OCI-M2 (cell line): ENCODE measurements at regions not wholly inside any gene's neighbourhood (a gene's known extent, or its start where the extent isn't known, plus 50 kb on each side); places are given as distances from the start of the nearest gene placed in this dataset.
"Not testable (repeated sequence)": the region's sequence is repeated elsewhere in the genome, so short reads cannot be mapped to it uniquely, and the experiment has no call there.

ENCODE experiments used
- DNase-seq: peaks from one replicate; lab custom pipeline; 2025; ENCODE audit not compliant: unreplicated experiment; lab: John Stamatoyannopoulos, UW

DNA sequence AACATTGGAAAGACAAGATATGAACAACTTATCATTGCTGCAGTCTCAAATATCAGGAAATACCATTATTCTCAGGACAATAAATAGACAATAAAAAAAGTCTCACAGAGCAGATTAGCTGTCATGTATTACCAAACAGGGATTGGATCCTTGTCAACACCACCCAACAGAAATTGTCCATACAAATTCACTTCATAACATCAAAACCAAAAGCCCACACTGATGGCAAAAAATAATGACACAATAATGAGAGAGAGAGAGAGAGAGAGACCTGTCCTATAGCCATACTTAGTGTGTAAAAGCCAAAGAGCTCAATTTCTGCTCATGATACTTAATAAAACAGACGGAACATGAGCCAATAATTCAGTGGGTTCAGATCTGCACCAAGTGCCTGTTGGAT lies 96.5 kb downstream of the PPIAL4G start:
- no peak for DNase-seq

DNA sequence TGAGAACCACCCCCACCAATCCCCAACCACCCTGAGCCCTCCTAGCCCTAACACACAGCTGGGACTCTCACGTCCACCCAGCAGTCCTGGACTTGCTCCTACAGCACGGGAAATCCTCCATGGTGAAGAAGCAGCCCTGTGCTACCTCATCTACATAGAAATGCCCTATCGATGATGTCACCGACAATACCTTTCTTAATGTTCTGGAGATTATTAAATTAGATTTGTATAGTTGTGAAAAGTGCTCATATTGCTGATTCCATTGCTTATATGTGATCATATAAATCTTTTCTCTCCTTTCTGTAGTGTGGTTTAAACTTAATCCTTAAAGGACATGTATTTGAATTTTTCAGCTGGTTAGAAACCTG lies 97.1 kb downstream of the PPIAL4G start:
- not testable (repeated sequence) for DNase-seq

DNA sequence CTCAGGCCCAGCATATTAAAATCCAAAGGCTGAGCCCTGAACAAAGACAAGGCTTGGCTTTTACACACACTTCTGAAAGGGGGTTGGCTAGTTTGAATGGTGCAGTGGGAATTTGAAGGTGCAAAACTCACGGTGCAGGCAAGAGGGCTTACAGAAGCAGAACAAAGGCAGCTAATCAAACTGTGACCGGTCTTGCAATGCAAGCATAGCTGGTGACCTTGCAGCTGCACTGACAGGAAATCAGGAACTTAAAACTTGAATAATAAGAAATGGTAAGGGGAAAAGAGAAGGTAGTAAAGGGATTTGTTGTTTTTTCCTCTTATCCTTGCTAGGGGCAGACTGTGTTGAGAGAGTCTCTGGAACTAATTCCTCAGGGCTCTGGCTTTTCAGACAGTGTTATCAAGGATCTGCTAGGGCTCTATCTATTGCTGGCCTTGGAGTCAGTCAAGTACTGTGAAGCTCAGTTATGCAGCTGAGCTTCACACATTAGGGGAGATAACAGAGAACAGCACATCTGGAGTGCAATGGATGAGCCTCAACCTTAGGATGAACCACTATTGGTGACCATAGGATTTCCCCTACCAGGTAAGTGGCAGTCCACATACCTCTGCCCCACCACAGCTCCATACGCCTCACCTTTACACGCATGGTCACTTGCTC lies 97.6 kb downstream of the PPIAL4G start:
- DNase-seq, result no peak

DNA sequence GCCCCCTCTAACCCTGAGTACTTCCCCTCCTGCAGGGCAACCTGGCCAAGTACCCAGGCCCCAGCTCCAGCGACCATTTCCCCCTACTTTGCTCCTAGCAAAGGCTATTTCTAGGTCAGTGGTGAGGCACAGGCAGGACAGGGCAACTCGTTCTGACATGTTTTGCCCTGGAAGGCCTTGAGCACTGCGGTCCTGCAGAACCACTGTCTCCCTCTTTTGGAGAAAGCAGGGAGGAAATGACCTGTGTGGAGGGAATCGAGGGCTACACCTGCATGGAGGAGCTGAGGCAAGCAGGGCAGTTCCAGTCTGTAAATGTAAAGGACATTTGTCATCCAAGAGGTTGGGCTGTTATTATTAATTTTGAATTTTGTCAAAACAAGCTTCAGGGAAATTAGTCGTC lies 99.1 kb downstream of the PPIAL4G start:
- no peak for DNase-seq

DNA sequence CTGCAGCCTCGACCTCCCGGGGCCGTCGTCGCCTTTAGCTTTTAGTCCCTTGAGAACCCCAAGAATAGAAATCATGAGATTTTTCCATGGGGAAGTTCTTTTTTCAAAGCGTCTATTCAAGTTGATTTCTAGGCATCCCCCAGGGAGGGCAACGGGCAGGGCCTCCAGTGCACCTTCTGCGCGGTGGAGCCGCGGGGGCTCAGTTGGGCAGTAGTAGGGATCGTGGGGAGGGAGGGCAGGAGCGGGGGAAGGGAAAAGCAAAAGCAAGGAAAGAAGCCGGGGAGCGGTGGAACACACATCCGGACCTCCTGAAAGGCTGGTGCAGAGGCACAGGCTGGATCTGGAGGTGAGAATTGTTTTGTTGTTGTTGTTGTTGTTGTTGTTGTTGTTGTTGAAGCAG lies 103.4 kb downstream of the PPIAL4G start:
- no peak for DNase-seq

DNA sequence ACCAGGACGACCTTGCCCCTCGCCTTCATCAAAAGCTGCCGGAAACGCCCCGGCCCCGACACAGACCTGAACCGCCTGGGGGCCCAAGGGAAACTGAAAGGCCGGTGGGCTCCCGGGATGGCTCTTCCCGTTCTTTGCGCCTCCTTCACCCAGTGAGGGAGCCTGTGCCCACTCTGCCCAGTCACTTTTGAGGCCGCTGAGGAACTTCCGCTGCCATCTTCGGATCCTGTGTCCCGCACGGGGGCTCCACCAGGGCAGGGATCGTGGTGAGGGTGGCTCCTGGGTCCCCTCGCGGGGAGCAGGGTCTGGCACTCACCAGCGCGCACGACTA lies 104.0 kb downstream of the PPIAL4G start:
- DNase-seq, result no peak

DNA sequence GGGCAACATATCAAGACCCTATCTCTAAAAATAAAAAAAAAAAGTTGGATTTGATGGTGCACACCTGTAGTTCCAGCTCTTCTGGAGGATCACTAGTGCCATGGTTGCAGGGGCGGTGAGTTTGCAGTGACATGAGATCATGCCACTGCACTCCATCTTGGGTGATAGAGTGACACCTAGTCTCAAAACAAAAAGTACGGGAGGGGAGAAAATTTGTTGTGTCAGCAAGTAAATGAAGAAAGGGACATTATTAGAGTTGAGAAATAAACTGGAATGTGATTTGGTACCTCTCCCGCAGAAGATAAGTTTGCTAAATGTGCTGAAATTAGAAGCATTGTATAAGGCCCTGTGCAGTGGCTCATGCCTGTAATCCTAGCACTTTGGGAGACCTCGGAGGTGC lies 105.1 kb downstream of the PPIAL4G start:
- not testable (repeated sequence) for DNase-seq

DNA sequence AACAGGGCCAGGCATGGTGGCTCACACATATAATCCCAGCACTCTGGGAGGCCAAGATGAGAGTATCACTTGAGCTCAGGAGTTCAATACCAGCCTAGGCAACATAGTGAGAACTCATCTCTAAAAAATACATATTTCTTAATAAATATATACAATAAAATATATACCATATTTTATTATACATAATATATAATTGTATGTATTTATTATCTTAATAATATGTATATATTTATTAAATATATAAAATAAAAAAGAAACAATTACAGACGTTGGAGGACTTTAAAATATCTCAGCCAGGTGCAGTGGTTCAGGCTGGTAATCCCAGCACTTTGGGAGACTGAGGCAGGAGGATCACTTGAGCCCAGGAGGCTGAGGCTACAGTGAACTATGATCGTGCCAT lies 106.1 kb downstream of the PPIAL4G start:
- DNase-seq, result not testable (repeated sequence)

DNA sequence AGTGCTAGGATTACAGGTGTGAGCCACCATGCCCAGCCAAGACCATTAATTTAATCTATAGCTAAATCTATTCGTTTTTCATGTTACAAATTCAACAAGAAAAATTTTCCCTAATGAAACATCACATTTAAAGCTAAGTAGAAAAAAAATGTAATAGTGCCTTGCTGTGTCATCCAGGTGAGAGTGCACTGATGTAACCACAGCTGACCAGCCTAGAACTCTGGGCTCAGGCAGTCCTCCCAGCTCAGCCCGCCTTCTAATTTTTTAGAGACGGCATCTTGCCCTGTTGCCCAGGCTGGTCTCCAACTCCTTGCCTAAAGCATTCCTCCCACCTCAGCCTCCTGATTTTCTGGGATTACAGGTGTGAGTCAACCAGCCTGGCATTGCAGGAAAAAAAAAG lies 109.0 kb downstream of the PPIAL4G start:
- DNase-seq, result no peak

DNA sequence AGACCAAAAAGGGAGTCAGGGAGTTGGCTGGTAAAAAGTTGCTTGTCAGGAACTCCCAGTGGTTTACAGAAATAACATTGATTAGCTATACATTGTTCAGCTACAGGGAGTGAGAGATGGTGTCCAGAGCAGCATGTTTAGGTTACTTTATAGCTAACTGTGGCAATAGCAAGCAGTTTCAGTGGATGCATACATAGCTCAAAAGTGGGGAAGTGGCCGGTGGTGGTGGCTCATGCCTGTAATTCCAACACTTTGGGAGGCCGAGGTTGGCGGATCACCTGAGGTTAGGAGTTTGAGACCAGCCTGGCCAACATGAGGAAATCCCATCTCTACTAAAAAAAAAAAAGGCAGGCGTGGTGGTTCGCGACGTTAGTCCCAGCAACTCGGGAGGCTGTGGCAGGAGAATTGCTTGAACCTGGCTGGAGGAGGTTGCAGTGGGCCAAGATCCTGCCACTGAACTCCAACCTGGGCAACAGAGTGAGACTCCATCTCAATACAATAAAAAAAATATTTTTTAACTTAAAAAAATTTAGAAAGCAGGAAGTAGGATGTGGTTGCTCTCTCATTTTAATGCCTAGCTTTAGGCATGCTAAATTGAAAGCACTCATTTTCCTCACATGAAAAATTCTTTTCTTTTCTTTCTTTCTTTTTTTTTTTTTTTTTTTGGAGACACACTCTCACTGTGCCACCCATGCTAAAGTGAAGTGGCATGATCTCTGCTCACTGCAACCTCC lies 109.7 kb downstream of the PPIAL4G start:
- DNase-seq, result no peak

DNA sequence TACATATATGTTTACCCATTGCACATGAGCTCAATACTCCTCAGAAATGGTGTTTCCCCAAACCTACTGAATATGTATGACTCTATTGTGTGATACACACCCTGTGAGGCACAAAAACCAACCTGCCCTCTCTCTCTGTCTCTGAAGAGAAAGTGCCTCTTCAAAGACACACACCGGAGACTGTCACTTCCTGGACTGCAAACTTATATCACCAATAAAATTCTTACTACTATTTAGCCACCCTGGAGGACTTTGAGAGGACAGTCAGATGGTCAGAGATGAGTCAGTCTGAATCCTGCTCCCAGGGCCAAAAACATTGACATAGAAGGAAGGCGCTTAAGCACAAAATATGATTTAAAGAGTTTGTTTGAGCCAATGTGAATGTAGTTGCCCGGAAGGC lies 110.4 kb downstream of the PPIAL4G start:
- no peak for DNase-seq

DNA sequence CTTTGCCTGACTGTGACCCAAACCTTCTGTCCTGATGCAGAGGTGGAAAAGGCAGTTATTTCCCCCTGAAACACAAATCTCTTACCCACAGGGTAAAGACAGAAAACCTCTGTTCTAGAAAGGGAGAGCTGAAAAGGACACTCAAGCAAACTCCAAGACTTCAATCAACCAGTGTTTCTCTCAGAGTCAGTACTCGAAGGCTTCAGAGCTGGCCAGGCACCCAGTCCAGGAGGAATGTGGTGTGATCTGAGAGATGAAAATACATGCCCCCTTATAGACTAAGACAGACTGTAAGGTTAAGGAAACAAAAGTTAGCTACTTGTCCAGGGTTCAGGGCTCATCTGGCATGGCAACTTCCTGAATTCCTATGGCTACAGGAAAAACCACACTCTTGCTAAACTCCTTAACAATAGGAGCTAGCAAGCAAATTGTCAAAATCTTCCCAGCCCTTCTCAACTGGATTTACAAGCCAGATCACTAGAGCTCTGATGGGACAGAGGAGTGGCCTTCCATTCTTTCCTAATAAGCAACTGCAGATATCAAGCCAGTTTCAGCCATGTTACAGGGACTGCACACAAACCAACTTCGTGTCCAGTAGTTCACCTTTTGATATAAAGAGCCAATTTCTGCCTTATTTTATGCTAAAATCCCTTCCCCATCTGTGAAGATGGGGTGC lies 110.9 kb downstream of the PPIAL4G start:
- DNase-seq, result not testable (repeated sequence)

DNA sequence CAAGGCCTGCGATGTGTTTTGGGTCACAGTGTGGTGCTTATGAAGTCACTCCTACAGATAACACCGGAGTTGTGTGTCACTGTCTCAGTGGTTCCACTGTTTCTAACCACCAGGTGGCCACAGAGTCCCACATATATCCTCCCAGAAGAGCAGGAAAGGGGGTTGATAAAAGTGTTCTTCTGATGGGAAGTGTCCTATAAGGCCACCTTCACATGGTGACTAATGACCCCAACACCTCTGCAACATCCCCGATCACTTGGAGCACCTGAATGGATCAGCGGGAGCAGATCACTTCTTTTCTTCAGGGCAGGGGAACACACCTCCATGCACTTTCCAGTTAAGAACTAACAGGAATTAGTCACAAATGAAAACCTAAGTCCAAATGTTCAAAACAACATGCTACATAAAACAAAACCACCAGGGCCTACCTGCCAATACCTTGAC lies 111.5 kb downstream of the PPIAL4G start:
- DNase-seq, result peak; percentile 33

DNA sequence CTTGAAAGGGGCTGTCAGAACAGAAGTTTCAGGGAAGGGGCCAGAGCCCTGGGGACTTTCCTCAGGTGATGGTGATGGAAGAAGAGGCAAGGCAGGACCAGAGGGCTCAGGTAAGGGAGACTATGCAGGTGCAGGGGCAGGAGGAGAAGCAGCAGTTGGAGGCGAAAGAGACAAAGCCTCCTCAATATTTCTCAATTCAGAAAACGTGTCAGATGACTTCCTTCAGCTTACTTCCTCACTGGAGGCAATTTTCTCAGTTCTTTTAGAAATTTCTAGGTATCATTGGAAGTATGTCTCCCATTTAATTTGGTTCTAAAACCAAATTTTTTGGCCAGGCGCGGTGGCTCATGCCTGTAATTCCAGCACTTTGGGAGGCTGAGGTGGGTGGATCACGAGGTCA lies 112.4 kb downstream of the PPIAL4G start:
- DNase-seq, result not testable (repeated sequence)

DNA sequence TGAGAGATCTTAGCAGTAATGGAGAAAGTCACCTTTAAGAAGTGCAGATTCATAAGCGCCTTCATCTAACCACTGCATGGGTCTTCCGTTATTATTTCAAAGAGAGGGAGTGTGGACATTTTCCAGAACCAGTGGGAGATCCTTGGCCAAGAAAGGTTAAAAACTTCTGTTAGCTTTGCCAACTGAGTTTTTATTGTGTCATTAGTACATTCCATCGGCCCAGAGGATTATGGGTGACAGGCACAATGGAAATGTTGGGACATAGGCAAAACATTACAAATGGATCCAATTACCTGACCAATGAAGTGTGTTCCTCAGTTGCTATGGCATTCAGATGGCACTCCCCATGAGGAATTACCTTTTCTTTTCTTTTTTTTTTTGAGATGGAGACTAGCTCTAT lies 115.5 kb downstream of the PPIAL4G start:
- no peak for DNase-seq

DNA sequence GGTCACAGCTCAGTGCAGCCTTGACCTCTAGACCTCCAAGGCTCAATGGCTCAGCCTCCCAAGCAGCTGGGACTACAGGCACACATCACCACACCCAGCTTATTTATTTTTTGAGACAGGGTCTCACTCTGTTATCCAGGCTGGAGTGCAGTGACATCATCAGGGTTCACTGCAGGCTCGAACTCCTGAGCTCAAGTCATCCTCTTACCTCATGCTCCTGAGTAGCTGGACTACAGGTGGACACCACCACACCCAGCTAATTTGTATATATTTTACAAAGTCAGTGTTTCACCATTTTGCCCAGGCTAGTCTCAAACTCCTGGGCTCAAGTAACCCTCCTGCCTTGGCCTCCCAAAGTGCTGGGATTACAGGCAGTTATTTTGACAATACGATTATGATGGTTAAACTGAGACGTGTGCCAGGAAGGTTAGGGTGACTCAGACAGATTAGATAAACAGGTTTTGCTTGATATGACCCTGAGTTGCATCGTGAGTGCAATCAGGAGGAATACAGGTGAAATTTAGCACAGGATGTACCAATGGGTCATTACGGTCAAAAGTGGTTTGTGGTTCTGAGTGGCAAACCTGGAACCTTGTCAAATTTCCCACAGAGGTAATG lies 116.9 kb downstream of the PPIAL4G start:
- not testable (repeated sequence) for DNase-seq

DNA sequence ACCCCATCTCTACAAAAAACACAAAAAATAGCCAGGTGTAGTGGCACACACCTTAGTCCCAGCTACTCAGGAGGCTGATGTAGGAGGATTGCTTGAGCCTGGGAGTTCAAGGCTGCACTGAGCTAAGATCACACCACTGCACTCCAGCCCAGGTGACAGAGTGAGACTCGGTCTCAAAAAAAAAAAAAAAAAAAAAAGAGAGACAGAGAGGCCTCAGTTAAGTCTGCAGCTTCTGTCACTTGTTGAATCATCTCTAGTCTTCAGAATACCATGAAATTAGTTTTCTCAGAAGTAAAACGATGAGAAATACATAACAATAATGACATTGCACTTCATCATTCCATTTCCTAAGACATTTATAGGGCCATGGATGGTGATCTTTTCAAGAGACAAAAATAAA lies 118.0 kb downstream of the PPIAL4G start:
- DNase-seq, result not testable (repeated sequence)

DNA sequence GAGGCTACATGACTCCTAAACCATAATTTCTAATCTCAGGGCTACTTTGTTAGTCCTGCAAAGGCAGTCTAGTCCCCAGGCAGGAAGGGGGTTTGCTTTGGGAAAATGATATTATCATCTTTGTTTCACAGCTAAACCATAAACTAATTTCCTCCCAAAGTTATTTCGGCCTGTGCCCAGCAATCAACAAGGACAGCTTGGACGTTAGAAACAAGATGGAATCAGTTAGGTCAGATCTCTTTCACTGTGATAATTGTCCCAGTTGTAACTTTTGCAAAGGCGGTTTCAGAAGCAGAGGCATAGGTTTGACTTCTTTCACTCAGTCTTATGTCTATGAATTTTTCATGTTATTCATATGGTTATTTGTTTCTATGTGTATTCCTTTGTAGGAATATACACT lies 119.1 kb downstream of the PPIAL4G start:
- not testable (repeated sequence) for DNase-seq

DNA sequence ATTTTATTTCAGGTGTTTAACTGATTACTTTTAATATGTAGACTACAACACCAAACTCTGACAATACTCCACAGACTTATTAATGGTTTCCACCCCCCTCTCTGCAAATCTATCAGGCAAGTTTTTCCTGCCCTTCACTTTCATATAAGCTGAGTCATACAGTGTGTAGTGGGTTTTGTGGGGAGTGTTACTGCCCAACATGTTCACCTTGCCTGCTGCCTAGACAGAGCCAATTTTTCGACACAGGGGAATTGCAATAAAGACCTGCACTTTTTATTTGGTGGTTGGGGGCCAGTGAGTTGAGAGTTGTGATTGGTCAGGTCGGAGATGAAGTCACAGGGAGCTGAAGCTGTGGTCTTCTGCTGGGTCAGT lies 119.7 kb downstream of the PPIAL4G start:
- DNase-seq, result no peak

DNA sequence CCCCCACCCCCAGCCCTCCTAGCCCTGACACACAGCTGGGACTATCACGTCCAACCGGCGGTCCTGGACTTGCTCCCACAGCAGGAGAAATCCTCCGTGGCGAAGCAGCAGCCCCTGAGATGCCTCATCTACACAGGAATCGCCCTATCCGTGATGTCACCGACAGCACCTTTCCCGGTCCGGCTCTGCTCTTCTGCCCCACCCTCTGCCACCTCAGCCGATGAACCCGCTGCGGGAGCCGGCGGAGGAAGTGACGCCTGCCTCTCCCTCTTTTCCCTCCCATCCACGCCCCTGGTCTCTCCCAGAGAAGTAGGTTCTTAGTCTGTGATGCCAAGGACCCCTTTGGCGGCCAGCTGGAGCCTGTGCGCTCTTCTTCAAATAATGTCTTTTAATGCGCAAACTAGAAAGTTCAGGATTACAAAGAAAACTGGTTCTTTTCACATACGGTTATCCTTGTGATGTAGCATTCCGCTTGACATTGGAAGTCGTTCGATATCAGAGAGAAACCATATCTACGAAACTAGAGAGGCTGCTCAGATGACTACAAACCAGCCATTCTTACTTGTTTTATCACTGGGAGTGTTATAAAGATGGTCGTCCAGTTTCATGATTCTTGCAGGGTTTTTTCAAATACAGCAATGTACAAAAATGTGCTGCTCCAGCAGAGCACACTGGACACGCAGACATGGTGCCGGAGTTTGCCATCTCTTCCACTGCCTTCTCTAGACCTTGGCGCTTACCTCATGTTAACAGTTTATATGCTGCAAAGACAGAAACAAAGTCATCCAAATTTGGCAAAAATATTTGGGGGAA lies 120.3 kb downstream of the PPIAL4G start:
- no peak for DNase-seq

DNA sequence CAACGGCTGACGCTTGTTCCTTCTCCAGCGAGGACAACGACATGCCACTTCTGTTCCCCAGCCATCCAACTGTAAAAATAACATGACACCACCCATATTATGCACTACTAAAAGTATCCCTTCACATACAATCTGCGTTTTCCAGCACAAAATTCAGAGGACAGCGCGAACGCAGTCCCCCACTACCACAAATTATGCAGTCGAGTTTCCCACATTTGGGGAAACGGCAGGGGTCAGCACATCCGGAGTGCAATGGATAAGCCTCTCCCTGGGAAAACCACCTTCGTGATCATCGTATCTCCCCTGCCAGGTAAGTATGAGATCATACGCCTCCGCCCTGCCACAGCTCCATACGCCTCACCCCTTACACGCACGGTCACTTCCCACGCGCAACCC lies 120.9 kb downstream of the PPIAL4G start:
- DNase-seq, result no peak
